ENCODE measurements at regions not wholly inside any gene's neighbourhood (a gene's known extent, or its start where the extent isn't known, plus 50 kb on each side); places are given as distances from the start of the nearest gene placed in this dataset.
A peak's percentile ranks its signal among the peaks of the same experiment; 100 is the strongest.
"Not testable (repeated sequence)": the region's sequence is repeated elsewhere in the genome, so short reads cannot be mapped to it uniquely, and the experiment has no call there.

DNA sequence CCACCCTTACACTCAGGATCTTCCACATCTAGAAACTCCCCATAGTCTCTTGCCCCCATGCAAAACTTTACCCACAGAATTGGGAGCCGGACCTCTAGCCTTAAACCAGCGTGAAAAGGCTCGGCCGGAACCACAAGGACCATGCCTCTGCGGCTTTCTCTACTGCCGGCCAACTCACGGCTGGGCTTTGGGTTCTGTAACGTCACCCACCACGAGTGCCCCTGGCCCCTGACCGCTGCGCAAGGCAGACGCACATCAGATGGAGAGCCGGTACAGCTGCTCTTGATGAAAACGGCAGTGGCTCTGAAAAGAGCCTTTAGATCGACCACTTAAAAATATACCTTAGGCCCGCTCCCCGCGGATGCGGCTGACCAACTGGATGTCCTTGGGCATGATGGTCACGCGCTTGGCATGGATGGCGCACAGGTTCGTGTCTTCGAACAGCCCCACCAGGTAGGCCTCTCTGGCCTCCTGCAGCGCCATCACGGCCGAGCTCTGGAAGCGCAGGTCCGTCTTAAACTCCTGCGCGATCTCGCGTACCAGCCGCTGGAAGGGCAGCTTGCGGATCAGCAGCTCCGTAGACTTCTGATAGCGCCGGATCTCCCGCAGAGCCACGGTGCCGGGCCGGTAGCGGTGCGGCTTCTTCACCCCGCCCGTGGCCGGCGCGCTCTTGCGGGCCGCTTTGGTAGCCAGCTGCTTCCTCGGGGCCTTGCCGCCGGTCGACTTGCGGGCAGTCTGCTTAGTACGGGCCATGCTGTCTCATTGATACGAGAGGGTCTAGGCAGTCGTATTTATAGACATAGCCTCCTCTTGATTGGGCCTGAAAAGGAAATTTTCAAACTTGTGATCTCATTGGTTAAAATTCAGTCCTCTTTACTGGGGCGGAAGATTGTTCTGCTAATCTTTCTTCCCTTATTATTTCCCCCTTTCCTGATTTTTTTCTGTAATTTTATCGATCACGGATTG is 66.3 kb downstream of the FAM72C start:
- intact Hi-C loops (cut with DNase I), result not testable (repeated sequence)
- DNase-seq (ENCODE audit: low spot score), result peak; percentile 49

DNA sequence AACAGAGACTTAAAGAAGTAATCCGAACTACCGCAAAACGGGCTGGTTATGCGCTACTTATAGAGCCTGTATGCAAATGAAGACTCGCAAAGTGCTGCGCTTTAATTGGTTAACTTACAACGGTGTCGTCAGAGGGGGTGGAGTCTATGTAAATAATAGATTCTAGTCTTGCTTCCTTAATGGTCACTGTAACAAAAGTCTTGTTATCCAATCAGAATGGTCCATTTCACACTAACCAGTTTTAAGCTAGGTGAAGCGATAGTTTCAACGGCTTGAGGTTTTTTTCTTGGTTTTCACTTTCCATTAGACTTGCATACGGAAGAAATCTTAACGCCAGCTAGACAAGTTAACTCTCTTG is 67.2 kb downstream of the FAM72C start:
- DNase-seq (ENCODE audit: low spot score); intact Hi-C loops (cut with DNase I): not testable (repeated sequence)

DNA sequence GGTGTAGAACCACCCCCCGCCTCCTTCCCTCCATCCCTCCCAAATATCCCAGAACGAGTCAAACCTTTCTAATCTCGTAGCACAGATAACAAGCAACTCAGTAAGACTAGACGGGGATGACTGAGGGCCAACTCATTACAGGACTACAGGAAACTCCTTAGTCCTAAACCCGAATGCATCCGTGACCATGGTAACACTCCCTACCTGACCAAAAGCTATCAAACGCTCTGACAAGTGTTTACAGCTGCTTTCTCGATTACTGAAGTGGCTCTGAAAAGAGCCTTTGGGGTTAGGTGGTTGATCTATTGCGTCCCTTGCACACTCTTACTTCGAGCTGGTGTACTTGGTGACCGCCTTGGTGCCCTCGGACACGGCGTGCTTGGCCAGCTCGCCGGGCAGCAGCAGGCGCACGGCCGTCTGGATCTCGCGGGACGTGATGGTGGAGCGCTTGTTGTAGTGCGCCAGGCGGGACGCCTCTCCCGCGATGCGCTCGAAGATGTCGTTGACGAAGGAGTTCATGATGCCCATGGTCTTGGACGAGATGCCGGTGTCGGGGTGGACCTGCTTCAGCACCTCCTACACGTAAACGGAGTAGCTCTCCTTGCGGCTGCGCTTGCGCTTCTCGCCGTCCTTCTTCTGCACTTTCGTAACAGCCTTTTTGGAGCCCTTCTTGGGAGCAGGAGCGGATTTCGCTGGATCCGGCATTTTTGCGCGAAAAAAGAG is 67.7 kb downstream of the FAM72C start:
- intact Hi-C loops (cut with DNase I); DNase-seq (ENCODE audit: low spot score): not testable (repeated sequence)

DNA sequence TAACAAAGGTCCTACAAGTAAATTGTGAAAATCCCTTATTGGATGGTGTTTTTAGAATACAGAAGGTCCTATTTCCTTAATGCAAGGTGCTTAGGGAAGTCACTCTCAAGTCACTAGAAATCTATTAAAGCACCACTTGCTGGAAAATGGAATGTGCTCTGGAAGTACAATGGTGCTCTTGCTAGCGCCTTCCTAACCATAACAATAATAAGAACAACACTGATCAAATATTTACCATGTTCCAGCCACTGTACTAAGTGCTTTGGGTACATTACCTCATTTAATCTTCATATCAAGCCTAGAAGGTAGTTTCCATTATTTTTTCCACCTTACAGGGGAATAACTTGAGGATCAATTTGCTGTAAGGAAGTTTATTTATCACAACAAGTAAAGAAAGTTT is 75.4 kb downstream of the FAM72C start:
- intact Hi-C loops (cut with DNase I); DNase-seq (ENCODE audit: low spot score): not testable (repeated sequence)

DNA sequence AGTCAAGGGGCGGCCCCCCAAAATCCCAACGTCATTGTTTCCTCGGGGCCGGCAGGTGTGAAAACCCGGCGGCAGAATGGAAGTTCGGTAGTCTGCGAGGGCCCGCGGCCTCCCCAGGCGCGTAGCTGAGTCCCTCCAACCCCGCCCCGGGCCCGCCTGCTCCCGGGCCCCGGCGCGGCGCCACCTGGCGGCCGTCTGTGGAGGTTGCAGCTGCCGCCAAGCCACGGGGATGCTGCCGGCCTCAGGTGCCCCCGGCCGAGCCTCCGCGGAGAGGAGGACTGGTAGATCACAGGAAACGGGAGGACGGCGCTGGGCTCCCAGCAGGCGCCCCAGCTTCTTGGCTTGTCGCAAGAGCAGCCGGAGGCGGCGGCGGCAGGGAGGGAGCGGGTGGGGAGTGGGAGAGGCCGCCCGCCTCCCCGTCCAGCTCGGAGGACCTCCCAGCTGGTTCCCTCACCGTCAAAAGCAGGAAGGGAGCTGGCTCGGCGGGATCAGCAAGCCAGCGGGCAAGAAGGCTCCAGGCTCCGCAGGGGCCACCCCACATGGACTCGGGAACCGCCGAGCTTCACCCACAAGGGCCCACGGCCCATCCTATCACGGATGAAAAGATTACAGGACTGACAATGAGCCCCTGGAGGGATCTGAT is 86.7 kb downstream of the FAM72C start:
- DNase-seq (ENCODE audit: low spot score); intact Hi-C loops (cut with DNase I): not testable (repeated sequence)

DNA sequence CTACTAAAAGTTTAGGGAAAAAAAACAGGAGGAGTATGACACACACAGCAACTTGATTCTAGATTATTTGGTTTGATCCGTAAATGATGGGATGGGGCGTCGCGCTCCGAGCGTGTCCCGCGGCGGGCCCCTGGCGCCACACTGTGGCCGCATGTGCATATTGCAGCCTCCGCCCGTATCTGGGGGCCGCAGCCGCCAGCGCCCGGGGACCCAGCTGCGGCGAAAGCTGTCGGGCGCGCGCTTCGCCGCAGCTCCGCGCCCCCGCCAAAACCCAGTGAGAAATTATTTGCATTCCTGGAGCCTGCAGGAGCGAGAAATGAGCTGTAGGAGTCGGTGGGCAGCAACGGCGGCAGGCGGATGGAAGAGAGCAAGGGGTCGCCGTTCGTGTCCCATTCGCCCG is 87.3 kb downstream of the FAM72C start:
- intact Hi-C loops (cut with DNase I), result not testable (repeated sequence)
- DNase-seq (ENCODE audit: low spot score), result peak; percentile 55

DNA sequence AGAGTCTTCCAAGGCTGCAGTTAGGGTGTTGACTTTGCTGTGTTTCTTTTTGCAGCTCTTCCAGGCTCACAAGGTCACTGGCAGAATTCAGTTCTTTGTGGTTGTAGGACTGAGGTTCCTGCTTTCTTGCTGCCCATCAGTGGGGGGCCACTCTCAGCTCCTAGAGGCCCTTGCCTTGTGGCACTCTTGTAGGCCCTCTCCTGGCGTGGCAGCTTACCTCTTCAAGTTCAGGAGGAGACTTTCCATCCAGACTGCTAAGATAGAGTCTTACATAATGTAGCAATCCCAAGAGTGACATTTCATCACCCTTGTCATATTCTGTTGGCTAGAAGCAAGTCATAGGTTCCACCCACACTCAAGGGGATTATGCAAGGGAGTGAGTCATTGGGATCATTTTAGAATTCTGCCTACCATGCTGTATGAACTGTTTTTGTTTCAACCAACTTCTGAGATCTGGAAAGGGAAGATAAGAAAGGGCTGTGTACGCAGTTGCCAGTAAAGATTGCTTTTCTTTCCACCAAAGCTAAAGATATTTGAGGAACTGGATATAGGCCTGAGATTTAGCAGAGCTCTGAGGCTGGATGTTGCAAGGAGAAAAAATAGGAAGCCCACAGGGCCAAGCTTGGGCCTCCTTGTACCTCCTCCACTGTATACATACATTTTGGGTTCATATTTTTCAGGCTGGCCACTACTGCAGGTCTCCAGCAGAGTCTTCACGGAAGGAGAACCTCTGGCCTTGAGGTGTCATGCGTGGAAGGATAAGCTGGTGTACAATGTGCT is 91.8 kb downstream of the FAM72C start:
- intact Hi-C loops (cut with DNase I); DNase-seq (ENCODE audit: low spot score): not testable (repeated sequence)

DNA sequence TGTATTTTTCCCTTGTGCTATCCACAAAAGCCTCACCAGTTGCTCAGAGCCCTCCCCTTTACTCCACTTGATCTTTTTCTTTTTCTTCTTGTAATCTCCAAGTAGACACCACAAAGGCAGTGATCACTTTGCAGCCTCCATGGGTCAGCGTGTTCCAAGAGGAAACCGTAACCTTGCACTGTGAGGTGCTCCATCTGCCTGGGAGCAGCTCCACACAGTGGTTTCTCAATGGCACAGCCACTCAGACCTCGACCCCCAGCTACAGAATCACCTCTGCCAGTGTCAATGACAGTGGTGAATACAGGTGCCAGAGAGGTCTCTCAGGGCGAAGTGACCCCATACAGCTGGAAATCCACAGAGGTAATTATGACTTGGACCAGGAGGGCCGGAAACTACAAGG is 95.8 kb downstream of the FAM72C start:
- intact Hi-C loops (cut with DNase I); DNase-seq (ENCODE audit: low spot score): not testable (repeated sequence)

DNA sequence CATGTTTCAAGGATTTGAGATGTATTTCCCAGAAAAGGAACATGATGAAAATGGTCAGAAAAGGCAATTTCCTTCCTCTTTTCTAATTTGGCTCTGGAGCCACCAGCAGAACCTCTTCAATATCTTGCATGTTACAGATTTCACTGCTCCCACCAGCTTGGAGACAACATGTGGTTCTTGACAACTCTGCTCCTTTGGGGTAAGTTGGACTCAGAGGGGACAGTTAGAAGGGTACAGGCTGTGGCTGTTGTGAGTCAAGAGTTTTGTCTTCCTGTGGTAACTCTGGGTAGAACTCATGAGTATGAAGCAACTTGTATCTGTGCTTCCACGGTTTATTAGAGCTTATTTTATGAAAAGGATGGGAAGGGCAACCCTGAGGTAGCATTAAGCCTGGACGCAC is 97.2 kb downstream of the FAM72C start:
- intact Hi-C loops (cut with DNase I); DNase-seq (ENCODE audit: low spot score): not testable (repeated sequence)

DNA sequence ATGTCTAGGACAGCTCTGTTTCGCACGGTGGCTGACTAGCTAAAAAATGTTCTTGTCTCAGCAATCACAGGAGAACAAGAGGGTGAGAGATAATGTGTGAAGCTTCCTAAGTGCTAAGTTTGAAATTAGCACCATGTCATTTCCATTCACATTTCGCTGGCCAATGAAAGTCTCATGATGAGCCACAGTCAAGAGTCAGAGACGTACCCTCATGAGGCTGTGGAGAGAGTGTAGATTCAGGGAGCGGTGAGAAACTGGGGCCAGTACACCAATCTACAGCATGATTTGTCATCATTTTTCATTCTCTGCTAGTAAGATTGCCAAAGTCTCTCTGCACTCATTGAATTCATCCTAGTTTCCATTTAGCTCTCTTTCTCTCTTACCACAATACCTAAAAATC is 98.1 kb downstream of the FAM72C start:
- DNase-seq (ENCODE audit: low spot score); intact Hi-C loops (cut with DNase I): not testable (repeated sequence)

DNA sequence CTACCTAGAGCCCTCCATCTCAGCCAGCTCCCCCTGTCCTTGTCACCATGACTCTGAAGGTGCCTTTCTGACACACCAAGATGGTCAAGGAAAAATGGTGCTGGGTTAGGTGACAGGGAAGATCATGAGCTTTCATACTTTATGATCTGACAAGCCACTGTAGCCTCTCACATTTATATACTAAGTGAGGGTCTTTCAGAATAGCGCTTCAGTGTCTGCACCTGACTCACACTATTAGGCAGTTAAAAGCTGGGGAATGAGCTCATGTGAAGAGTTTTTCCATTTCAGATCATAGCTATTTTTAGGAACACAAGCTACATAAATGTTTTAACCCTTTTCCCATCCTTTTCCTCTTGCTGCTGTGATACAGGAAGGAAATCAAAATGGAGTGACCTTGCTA is 101.4 kb downstream of the FAM72C start:
- DNase-seq (ENCODE audit: low spot score); intact Hi-C loops (cut with DNase I): not testable (repeated sequence)

DNA sequence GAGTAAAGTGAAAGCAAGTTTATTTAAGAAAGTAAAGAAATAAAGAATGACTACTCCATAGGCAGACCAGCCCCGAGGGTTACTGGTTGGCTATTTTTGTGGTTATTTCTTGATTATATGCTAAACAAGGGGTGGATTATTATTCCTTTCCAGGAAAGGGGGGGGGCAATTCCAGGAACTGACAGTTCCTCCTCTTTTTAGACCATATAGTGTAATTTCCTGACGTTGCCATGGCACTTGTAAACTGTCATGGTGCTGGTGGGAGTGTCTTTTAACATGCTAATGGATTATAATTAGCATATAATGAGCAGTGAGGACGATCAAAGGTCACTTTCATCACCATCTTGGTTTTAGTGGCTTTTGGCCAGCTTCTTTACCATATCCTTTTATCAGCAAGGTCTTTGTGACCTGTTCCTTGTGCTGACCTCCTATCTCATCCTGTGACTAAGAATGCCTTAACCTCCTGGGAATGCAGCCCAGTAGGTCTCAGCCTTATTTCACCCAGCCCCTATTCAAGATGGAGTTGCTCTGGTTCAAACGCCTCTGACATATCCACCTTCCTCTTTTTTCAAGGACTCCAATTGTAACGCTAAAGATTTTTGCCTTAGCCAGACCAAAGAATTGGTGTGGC is 104.1 kb downstream of the FAM72C start:
- intact Hi-C loops (cut with DNase I); DNase-seq (ENCODE audit: low spot score): not testable (repeated sequence)

DNA sequence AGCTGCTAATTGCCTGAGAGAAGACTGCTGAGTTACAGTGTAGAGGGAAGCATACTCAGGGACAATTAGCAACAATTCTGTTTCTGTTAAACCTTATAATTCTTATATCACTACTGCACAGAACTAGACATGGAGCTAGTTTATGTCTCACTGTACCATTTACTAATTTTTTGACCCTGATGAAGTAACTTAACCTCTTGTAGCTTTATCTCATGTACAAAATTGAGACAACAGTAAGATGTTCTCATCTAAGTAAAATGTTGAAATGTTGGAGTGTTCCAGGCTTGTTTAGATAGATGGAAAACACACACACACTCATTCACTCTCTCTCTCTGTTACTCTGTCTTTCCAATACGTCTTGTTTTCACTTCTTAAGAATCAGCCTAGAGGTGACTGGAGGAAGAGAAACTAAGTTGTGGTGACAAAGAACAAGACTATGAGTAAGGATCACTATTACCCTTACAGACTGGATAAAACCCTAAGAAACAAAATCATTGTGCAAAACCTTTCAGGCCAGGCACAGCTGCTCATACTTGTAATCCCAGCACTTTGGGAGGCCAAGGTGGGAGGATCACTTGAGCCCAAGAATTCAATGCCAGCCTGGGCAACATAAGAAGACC is 107.8 kb downstream of the FAM72C start:
- intact Hi-C loops (cut with DNase I); DNase-seq (ENCODE audit: low spot score): not testable (repeated sequence)

DNA sequence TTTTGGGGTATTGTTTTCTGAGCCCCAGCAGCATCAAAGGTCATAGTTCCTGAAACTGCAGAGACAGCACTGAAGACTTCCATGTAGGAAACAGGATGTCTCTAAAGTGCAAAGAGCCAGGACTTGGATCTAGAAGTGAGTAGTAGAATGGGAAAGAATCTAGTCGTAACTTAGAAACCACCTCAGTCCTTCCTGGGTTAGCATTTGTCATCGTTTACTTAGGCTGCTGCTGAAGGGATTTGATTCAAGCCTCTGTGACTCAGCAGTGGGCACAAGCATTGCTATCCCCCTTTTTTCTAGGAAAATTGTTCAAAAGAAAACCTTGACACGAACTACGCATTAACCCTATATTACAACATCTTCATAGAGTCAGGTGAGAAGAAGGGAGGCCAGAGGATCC is 109.1 kb downstream of the FAM72C start:
- not testable (repeated sequence) for DNase-seq (ENCODE audit: low spot score)

DNA sequence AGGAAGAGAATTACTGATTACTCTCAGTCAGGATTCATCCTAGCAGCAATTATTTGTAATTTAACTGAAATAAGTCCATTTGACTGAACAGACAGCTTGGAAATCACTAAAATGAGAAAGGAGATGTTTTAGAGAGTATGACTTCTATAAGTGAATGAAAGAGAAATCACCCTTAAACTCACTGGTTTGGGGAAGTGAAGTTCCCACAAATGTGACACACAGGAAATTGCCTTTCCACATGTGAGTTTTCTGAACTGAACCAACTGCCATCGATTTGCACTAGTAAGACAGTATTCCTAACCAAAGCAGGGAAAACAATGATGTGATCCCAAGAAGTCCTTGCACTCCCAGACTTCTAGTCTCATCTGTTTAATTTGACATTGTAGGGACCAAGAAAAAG is 110.5 kb downstream of the FAM72C start:
- DNase-seq (ENCODE audit: low spot score); intact Hi-C loops (cut with DNase I): not testable (repeated sequence)

More for the DNA sequence above, 109.1 kb downstream of the FAM72C start:
- intact Hi-C loops (cut with DNase I), result not testable (repeated sequence)

DNA sequence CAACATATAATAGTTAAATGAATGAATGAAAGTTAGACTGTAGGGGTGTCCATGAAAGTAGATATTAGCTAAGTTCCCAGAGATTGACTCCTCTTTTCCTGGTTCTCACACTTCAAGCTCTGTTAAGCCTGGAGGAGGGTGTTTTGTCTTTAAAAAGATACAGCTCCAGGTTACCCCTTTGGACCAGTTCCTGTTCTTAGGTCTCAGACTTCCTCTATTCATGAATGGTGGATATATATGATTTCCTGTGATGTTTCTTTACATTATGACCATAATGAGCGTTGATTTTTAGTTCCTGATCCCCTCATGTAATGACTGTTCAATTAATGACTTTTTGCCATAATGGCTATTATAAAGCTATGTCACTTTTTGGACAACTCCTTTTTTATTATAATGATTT is 115.9 kb downstream of the FAM72C start:
- intact Hi-C loops (cut with DNase I); DNase-seq (ENCODE audit: low spot score): not testable (repeated sequence)

DNA sequence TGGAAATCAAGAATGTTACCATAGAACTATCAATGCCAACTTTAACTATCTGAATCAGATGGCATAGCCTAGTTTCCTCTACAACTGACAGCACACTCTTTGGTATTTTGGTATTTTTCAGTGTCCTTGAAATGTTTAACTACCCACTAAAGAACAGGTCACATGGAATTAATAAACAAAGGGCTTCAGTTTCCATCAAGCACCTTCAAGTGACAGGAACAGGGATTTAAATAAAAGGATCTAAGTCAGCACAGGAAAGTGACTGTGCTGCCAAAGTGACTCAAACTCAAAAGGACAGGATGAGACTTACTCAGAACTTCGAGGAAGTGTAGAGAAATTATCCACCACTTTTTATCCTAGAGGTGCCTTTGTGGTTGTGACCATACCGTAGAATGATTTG is 117.7 kb downstream of the FAM72C start:
- DNase-seq (ENCODE audit: low spot score); intact Hi-C loops (cut with DNase I): not testable (repeated sequence)

DNA sequence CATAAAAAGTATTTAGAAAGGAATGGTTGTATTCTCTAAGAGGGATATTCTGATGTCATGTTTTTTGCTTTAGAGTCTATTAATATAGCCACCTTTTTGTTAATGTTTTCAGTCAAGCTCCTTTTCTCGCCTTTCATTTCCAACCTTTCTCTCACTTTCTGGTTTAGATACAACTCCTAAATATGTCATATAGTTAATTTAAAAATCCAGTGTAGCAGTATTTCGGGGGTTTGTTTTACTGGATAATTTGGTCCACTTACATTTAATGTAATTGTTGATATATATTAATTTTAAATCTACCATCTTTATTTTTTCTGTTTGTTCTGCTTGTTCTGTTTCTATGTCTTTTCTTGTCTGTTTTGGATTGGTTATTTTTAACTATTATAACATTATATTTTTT is 121.1 kb downstream of the FAM72C start:
- intact Hi-C loops (cut with DNase I); DNase-seq (ENCODE audit: low spot score): not testable (repeated sequence)

Data from cardiac septum (tissue), 1 donor.